Keratinocyte (primary cell): ENCODE measurements at regions not wholly inside any gene's neighbourhood (a gene's known extent, or its start where the extent isn't known, plus 50 kb on each side); places are given as distances from the start of the nearest gene placed in this dataset.

ENCODE experiments used
- CTCF ChIP-seq, 3 experiments: IDR thresholded peaks in 1 of 3; conservative IDR thresholded peaks in 1 of 3; optimal IDR thresholded peaks in 1 of 3; 2 replicates in 2 of 3; 3 replicates in 1 of 3; pipeline versions ENCODE3 to v1.5.1; 2011; ENCODE audit warnings: low read length in 3 of 3, mild to moderate bottlenecking in 3 of 3, moderate library complexity in 2 of 3, control low read depth in 1 of 3, inconsistent platforms in 1 of 3; ENCODE audit not compliant: insufficient read depth in 2 of 3; ENCODE audit errors: extremely low read depth in 1 of 3
- EZH2 ChIP-seq: IDR thresholded peaks from one replicate; pipeline ENCODE4 v1.6.1; 2012; ENCODE audit warnings: inconsistent platforms, mild to moderate bottlenecking, low read length, moderate library complexity

GRCh38 chr6:165726965-165727381, 63.9 kb upstream of the PDE10A start:
- no peak for TF ChIP-seq CTCF (optimal IDR thresholded peaks at IDR 0.05 in 1 of 3, IDR thresholded peaks at IDR 0.05 in 1 of 3, conservative IDR thresholded peaks at IDR 0.05 in 1 of 3; ENCODE audit: extremely low read depth in 1 of 3, insufficient read depth in 2 of 3, low read length in 3 of 3)
- TF ChIP-seq EZH2 = no peak
